HS-27A (cell line): ENCODE measurements at regions not wholly inside any gene's neighbourhood (a gene's known extent, or its start where the extent isn't known, plus 50 kb on each side); places are given as distances from the start of the nearest gene placed in this dataset.
A peak's percentile ranks its signal among the peaks of the same experiment; 100 is the strongest.
"Not testable (repeated sequence)": the region's sequence is repeated elsewhere in the genome, so short reads cannot be mapped to it uniquely, and the experiment has no call there.

Source experiments
- DNase-seq: peaks from one replicate; pipeline ENCODE4 v3.0.0-alpha.2; 2012; ENCODE audit warnings: low read depth, missing footprints

DNA sequence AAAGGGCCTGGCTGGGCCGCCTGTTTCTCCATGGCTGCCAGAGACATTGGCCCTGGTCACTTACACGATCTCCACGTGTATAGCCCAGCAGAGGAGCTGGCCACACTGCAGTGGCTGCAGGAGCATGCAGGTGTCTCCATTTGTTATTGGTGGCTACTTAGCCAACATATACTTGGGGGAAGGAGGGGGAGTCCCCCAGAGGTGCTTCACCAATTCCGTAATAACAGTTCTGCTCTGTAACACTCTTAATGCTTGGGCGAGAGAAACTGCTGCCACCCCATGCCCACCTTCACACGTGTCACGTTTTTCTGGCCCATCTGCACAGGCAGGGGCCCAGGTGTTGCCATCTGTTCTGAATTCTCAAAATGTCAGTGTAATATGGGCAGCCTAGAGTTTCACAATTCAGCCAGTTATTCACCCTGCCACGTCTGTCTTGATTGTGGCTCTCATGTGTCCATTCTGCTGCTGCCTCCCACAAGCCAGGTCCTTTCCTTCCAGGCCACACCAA, 353.5 kb downstream of the BCL2L11 start:
- not testable (repeated sequence) for DNase-seq

- not testable (repeated sequence) for DNase-seq
These were observed 357.6 kb downstream of the BCL2L11 start for GRCh38 chr2:111478335-111478734.

DNA sequence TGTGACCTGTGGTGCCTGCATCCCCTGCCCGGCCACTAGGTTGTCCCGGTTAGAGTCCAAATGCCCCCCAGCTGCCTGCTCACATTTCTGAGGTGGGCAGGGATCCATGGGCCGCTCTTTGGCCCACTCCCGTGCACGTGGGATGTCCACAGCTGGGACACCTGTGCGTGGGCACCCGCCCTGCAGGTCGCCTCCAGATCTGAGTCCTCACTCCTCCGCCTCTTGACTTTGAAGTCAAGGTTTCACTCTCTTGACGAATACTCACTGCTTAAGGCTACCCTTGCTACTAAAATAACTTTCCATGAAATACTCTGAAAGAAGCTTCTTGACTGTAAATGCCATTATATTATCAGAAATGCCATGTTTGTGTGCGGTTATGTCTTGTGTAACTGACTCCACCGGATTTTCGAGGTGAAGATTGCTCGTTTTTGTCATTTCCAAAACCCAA, 358.2 kb downstream of the BCL2L11 start:
- DNase-seq: not testable (repeated sequence)

DNA sequence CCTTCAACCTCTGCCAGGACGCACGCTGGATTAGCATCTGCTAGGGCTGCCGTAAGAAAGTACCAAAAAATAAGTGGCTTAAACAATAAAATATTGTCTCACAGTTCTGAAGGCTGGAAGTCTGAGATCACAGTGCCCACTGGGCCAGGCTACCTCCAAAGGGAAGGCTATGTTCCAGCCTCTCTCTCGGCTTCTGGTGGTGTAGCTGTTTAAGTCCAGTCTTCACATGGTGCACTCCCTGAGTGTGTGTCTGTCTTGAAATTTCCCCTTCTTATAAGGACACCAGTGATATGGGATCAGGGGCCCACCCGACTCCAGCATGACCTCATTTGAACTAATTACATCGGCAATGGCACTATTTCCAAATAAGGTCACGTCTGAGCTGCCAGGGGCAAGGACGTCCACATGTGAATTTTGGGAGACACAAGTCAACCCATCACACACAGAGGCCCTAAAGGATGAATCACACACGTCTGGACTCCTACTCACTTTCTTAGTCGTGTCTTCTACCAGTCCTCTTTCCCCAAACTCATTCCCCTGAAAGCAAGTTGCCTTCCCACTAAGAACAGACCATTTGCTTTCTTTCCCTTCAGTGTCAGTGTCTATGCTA, 359.4 kb downstream of the BCL2L11 start:
- DNase-seq: peak; percentile 58

DNA sequence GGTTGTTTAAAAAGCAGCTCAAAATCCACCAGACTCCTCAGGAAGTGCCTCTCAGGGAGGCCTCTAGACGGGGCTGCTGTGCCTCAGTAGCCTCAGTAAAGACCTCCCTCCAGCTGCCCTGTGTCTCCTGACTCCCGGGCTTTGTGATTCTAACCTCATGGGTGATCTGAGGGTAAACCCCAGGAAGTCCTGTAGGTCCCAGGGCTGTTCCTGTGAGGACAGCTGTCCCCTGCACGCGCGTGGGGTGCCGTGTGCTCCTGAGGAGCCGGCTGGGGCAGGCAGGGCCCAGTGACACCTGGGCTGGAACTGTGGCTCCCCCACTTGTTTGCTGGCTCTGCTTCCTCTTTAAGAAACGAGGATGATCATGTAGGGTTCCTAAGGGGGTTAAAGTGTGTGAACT, 359.9 kb downstream of the BCL2L11 start:
- not testable (repeated sequence) for DNase-seq

- DNase-seq: not testable (repeated sequence)
These were observed 360.5 kb downstream of the BCL2L11 start for GRCh38 chr2:111481219-111481618.

- not testable (repeated sequence) for DNase-seq
These were observed 362.4 kb downstream of the BCL2L11 start for GRCh38 chr2:111482987-111483679.

DNA sequence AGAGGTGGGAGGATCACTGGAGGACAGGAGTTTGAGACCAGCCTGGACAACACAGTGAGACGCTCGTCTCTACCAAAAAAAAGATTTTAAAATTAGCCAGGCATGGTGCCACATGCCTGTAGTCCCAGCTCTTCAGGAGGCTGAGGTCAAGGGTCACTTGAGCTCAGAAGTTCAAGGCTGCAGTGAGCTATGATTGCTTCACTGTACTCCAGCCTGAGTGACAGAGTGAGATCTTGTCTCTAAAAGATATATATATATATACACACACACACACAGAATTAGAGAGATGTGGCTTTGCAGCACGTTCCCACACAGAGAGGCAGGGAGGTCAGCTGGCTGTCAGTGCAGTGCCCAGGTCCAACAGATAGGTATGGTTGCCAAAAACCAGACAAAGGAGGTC, 363.4 kb downstream of the BCL2L11 start:
- DNase-seq: not testable (repeated sequence)

- not testable (repeated sequence) for DNase-seq
These were observed 365.2 kb downstream of the BCL2L11 start for GRCh38 chr2:111485895-111486294.

DNA sequence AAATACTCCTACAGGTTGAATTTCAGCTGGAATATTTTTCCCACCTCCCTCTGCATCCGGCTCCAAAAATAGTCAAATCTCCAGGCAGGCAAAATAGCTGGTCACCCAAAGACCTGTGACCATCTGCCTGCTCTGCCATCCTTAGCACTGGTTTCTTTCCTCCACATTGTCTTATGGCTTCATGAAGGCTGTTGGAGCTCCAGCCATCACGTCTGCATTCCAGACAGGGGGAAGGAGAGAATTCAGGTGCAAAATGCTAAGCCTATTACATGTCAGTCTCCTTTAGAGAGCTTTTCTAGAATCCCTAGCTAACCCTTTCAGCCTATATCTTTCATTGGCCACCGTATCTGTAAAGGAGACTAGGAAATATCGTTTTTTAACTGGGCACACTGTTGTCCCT, 367.7 kb downstream of the BCL2L11 start:
- not testable (repeated sequence) for DNase-seq

- not testable (repeated sequence) for DNase-seq
These were observed 368.7 kb downstream of the BCL2L11 start for GRCh38 chr2:111489460-111489859.

DNA sequence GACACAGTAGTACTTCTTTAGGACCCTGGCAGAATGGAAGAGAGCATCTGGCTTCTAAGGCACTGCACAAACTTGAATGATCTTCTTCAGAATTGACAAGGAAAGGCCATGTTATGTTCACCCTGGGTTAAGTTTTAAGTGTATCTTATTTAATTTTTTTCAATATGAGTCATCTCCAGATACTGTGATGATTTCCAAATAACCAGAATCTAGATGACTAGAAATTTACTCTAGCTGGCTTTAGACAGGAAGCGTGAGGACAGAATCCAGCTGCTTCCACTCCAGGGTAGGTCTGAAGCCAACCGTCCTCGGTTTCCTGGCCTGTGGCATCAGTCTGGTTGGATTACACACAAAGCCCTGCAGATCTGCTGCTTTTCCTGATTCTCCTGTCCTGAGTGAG, 370.5 kb downstream of the BCL2L11 start:
- DNase-seq: not testable (repeated sequence)

GRCh38 chr2:111491614-111492013, 370.9 kb downstream of the BCL2L11 start:
- not testable (repeated sequence) for DNase-seq

- not testable (repeated sequence) for DNase-seq
These were observed 372.4 kb downstream of the BCL2L11 start for GRCh38 chr2:111492995-111493719.

- DNase-seq: not testable (repeated sequence)
These were observed 373.0 kb downstream of the BCL2L11 start for GRCh38 chr2:111493720-111494078.

GRCh38 chr2:111494288-111494980, 373.7 kb downstream of the BCL2L11 start:
- DNase-seq: not testable (repeated sequence)

DNA sequence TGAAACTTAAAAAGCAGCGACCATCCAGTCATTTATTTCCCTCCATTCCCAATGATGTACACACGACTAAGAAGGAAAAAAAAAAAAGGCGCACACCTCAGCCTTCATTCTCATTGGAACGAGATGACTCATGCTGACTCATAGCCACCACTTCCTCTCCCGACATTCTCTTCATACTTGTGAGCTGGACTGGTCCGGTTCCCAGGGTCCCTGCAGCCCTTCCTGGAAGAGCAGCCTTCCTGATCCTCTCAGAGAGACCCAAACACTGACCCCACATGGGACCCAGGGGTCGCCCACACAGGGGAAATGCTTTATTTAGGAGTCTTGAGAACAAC, 374.2 kb downstream of the BCL2L11 start:
- not testable (repeated sequence) for DNase-seq

- peak; percentile 63 for DNase-seq
These were observed 374.9 kb downstream of the BCL2L11 start for GRCh38 chr2:111495636-111496035.

DNA sequence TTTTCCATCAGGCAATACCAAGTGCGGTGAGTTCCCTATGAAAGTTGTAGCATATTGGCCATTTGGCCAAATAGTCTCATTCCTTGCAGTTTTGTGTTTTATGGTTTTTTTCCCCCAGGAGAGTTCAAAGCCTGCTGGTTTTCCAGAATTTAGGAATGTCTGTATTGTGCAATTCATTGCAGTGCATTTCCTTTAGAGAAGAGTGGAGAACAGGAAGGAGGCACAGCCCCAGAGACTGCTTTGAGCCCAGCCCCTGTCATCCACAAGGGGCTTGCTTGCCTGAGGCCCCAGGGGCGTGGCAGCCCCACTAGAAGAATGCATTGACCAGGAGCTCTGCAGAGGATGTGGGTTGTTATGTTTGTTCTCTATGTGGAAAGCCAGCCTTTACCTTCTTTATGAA, 375.5 kb downstream of the BCL2L11 start:
- DNase-seq: peak; percentile 43

DNA sequence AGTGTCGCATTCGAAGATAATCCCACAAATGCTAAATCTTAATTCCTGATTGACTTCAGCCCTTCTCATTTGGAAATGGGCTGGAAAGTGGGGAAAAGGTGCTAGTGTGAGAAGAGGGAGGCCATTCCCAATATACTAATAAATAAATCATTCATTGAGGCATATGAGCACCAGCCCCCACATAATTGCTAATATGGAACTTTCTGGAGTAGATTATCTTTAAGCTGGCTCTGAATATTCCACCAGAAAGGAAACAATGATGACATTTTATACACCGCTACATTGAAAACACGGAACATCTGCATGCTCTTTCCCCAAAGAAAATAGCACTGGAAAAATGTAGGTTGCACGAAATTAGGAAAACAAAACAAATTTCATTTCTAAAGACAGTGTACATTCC, 376.1 kb downstream of the BCL2L11 start:
- not testable (repeated sequence) for DNase-seq

GRCh38 chr2:111497270-111497669, 376.6 kb downstream of the BCL2L11 start:
- peak; percentile 39 for DNase-seq

DNA sequence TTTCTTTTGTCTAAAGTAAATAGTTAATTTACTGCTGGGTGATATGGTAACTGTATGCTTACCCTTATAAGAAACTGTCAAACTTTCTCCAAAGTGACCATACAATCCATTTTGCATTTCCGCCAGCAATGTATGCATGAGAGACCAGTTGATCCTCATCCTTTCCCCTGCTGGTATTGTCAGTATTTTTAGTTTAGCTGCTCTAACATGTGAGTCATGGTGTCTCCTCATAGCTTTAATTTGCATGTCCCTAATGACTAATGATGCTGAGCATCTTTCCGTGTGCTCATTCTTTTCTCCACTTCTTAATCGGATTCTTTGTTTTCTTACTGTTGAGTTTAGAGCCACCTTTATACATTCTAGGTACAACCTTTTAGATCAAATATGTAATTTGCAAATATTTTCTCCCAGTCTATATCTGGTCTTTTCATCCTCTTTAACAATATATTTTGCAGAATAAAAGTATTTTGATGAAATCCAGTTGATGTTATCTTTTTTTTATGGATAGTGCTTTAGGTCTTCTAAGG, 379.9 kb downstream of the BCL2L11 start:
- not testable (repeated sequence) for DNase-seq
